B cell (primary cell): ENCODE measurements at regions not wholly inside any gene's neighbourhood (a gene's known extent, or its start where the extent isn't known, plus 50 kb on each side); places are given as distances from the start of the nearest gene placed in this dataset.

Source experiments
- ATAC-seq: fragments of 200-7000 bp; cut with Tn5 transposase; one replicate; pipeline ENCODE4 v1.10.0; 2021; ENCODE audit warnings: low read depth, mild to moderate bottlenecking, moderate number of reproducible peaks, moderate library complexity
- CTCF ChIA-PET: fragments of 350-600 bp; sonication (Branson Sonifier 250); formaldehyde crosslinking; loops from one replicate; lab custom pipeline; 2021; ENCODE audit warnings: antibody characterized with exemption, inconsistent platforms; lab: Charles Lee
- POLR2A ChIA-PET: fragments of 350-600 bp; sonication (Branson Sonifier 250); formaldehyde crosslinking; loops from one replicate; lab custom pipeline; 2021; ENCODE audit warnings: antibody characterized with exemption; lab: Charles Lee
- DNase-seq: peaks from one replicate; pipeline ENCODE4 v3.0.0; 2013
- H2AFZ ChIP-seq: 2 replicates; pipeline ENCODE4 v1.6.1; 2012; ENCODE audit warnings: mild to moderate bottlenecking, low read depth, low read length; ENCODE audit not compliant: insufficient read depth, poor library complexity, severe bottlenecking
- H3K27ac ChIP-seq, 2 donors: 1 replicate in 1 of 2; 2 replicates in 1 of 2; pipeline ENCODE4 v1.5.1; 2012 to 2013; ENCODE audit warnings: low read length in 2 of 2, mild to moderate bottlenecking in 2 of 2, moderate library complexity in 1 of 2
- H3K27me3 ChIP-seq, 4 experiments: fragments of 200-600 bp in 1 of 4; sonication (generic) in 1 of 4; replicated peaks in 1 of 4; 1 replicate in 2 of 4; 2 replicates in 2 of 4; pipeline versions ENCODE4 v1.6.1 to v1.7.0; 2013 to 2016; ENCODE audit warnings: low read length in 3 of 4, mild to moderate bottlenecking in 2 of 4, mixed read lengths in 1 of 4, moderate library complexity in 1 of 4; ENCODE audit not compliant: insufficient read depth in 4 of 4, control insufficient read depth in 3 of 4; ENCODE audit errors: control extremely low read depth in 1 of 4
- H3K36me3 ChIP-seq, 2 experiments: replicated peaks in 1 of 2; 1 replicate in 1 of 2; 2 replicates in 1 of 2; pipeline versions ENCODE4 v1.6.1 to v1.7.1; 2013; ENCODE audit warnings: low read length in 1 of 2; ENCODE audit not compliant: insufficient read depth in 2 of 2, control insufficient read depth in 1 of 2; ENCODE audit errors: control extremely low read depth in 1 of 2, extremely low read depth in 1 of 2
- H3K4me1 ChIP-seq, 2 donors: fragments of 200-600 bp in 1 of 2; sonication (generic) in 1 of 2; 1 replicate in 1 of 2; 2 replicates in 1 of 2; pipeline versions ENCODE4 v1.5.1 to v1.6.1; 2013 to 2017; ENCODE audit warnings: low read length in 2 of 2; ENCODE audit not compliant: control insufficient read depth in 2 of 2, insufficient read depth in 2 of 2
- H3K4me2 ChIP-seq: replicated peaks from 2 replicates; pipeline ENCODE3; 2012; ENCODE audit warnings: mild to moderate bottlenecking, low read depth, low read length; ENCODE audit not compliant: poor library complexity, severe bottlenecking
- H3K4me3 ChIP-seq, 5 experiments: fragments of 200-600 bp in 1 of 5; sonication (generic) in 1 of 5; 1 replicate in 3 of 5; 2 replicates in 2 of 5; pipeline versions ENCODE4 v1.5.1 to v1.7.0; 2011 to 2016; ENCODE audit warnings: low read length in 4 of 5, mild to moderate bottlenecking in 4 of 5, low read depth in 2 of 5, control low read depth in 1 of 5, moderate library complexity in 1 of 5; ENCODE audit not compliant: insufficient read depth in 1 of 5; ENCODE audit errors: control extremely low read depth in 1 of 5, extremely low read depth in 1 of 5
- H3K79me2 ChIP-seq: fragments of 200-600 bp; sonication (generic); one replicate; pipeline ENCODE4 v1.6.0; 2016; ENCODE audit warnings: low read length; ENCODE audit not compliant: control insufficient read depth, insufficient read depth
- H3K9ac ChIP-seq: fragments of 200-600 bp; sonication (generic); 2 replicates; pipeline ENCODE4 v1.6.1; 2017; ENCODE audit warnings: mild to moderate bottlenecking, low read length, moderate library complexity
- H3K9me3 ChIP-seq, 3 donors: one replicate each; pipeline versions ENCODE4 v1.6.1 to v1.7.1; 2013; ENCODE audit warnings: low read length in 2 of 3; ENCODE audit not compliant: control insufficient read depth in 2 of 3, insufficient read depth in 1 of 3; ENCODE audit errors: control extremely low read depth in 1 of 3
- H4K20me1 ChIP-seq: 2 replicates; pipeline ENCODE4 v1.6.0; 2012; ENCODE audit warnings: mild to moderate bottlenecking, low read length; ENCODE audit not compliant: insufficient read depth, control insufficient read depth, poor library complexity, severe bottlenecking
- H3K27ac Mint-ChIP-seq: one replicate; pipeline ENCODE4 v1.8.0; 2021; ENCODE audit warnings: mixed read lengths
- H3K27me3 Mint-ChIP-seq: one replicate; pipeline ENCODE4 v1.8.0; 2021; ENCODE audit warnings: mixed read lengths
- H3K4me1 Mint-ChIP-seq: one replicate; pipeline ENCODE4 v1.8.0; 2021; ENCODE audit warnings: mixed read lengths
- H3K4me3 Mint-ChIP-seq: one replicate; pipeline ENCODE4 v1.8.0; 2021; ENCODE audit warnings: mixed read lengths
- H3K9me3 Mint-ChIP-seq: one replicate; pipeline ENCODE4 v1.8.0; 2022; ENCODE audit warnings: mixed read lengths; ENCODE audit not compliant: insufficient read depth
- CTCF ChIP-seq: fragments of 200-600 bp; IDR thresholded peaks from one replicate; pipeline ENCODE4 v1.8.0; 2022; ENCODE audit warnings: antibody characterized with exemption, mild to moderate bottlenecking
- EZH2 ChIP-seq: IDR thresholded peaks from 2 replicates; pipeline ENCODE4 v1.6.1; 2012; ENCODE audit warnings: borderline replicate concordance, low read depth, mild to moderate bottlenecking, moderate library complexity, low read length; ENCODE audit not compliant: insufficient read depth, poor library complexity, severe bottlenecking
- WGBS: methylation state at CpG from one replicate; pipeline ENCODE4 v1.1.5; 2013; ENCODE audit warnings: missing lambda C conversion rate; ENCODE audit not compliant: insufficient coverage; 5-methylcytosine and 5-hydroxymethylcytosine counted together
- intact Hi-C: fragments of 100-400 bp; cut with micrococcal nuclease; formaldehyde crosslinking; loops from one replicate; pipeline ENCODE4 v1.10.0; 2022

- Histone ChIP-seq H3K4me1 (no peaks in the 10 kb centered on the region), H3K9me3 (no peaks in the 10 kb centered on the region), H3K27ac (no peak overlapping the region), H3K79me2 (no peaks in the 10 kb centered on the region), H3K27me3 (peaks cover 0 to 5% (median 0%) of the 10 kb centered on the region in 4 experiments), H2AFZ (no peak overlapping the region), H3K9ac (no peak overlapping the region), H3K4me2 (no peak overlapping the region), H3K36me3 (no peaks in the 10 kb centered on the region), H4K20me1 (no peaks in the 10 kb centered on the region), H3K4me3 (no peak overlapping the region)
- no peaks in the 10 kb centered on the region for H3K4me1 Mint-ChIP-seq
- DNase-seq = no peak
- 100% methylated on average over 1 of the region's 7 CpGs for WGBS
- H3K27me3 Mint-ChIP-seq = peaks cover 25% of the 10 kb centered on the region
- ATAC-seq = no peak
- TF ChIP-seq EZH2 = no peak
- no peak for TF ChIP-seq CTCF
- H3K27ac Mint-ChIP-seq = no peak overlapping the region
- ChIA-PET POLR2A (no interaction called here), CTCF (interaction anchor here (1.4 kb wide), 1 partner anchor 10 kb away, joined by 6 read pairs; no protein-coding TSS in a partner anchor)
- H3K9me3 Mint-ChIP-seq = peaks cover 2% of the 10 kb centered on the region
- intact Hi-C loops = no loop called here
- no peak overlapping the region for H3K4me3 Mint-ChIP-seq
Observed at GRCh38 chr2:118264232-118264990, 176.1 kb downstream of the INSIG2 start.

DNA sequence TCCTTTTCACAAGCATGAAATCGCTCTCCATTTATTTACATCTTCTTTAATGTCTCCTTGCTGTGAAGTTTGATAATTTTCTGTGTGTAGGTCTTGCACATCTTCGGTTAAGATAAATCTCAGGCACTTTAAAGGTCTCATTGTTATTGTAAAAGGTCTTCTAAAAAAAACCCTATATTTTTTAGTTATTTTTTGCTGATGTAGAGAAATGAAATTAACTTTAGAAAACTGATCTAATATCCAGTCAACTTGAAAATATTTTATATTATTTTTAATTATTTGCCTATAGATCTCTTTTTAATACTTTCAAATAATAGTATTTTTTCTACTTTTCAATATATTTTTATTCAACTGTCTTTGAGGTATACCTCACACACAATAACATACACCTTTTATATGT, 169.4 kb downstream of the INSIG2 start:
- ChIA-PET CTCF (no interaction called here), POLR2A (no interaction called here)
- no peaks in the 10 kb centered on the region for H3K4me1 Mint-ChIP-seq
- H3K4me3 ChIP-seq = no peak overlapping the region
- H3K27ac Mint-ChIP-seq = no peak overlapping the region
- H3K36me3 ChIP-seq = no peaks in the 10 kb centered on the region
- no peak overlapping the region for H3K9ac ChIP-seq
- TF ChIP-seq EZH2 (no peak), CTCF (no peak)
- H3K27me3 Mint-ChIP-seq = peaks cover 41% of the 10 kb centered on the region
- WGBS = no CpG with 5 or more reads among the region's 2 CpGs
- H4K20me1 ChIP-seq = no peaks in the 10 kb centered on the region
- no peaks in the 10 kb centered on the region for H3K4me1 ChIP-seq
- intact Hi-C loops = no loop called here
- H3K79me2 ChIP-seq = no peaks in the 10 kb centered on the region
- no peak overlapping the region for H3K4me2 ChIP-seq
- H3K27ac ChIP-seq = no peak overlapping the region
- no peak overlapping the region for H2AFZ ChIP-seq
- peaks cover 2% of the 10 kb centered on the region for H3K9me3 Mint-ChIP-seq
- no peak overlapping the region for H3K4me3 Mint-ChIP-seq
- DNase-seq (no peak), ATAC-seq (no peak)
- H3K9me3 ChIP-seq = no peaks in the 10 kb centered on the region
- peaks cover 0 to 4% (median 0%) of the 10 kb centered on the region in 4 experiments for H3K27me3 ChIP-seq
